Astrocyte (in vitro differentiated cells and primary cell): ENCODE measurements at regions not wholly inside any gene's neighbourhood (a gene's known extent, or its start where the extent isn't known, plus 50 kb on each side); places are given as distances from the start of the nearest gene placed in this dataset.

Experiments
- DNase-seq: peaks from one replicate; pipeline ENCODE4 v3.0.0-alpha.2; 2010; ENCODE audit warnings: low read depth
- FAIRE-seq: peaks from 2 replicates; lab custom pipeline; 2011; peaks lifted over from hg19 to GRCh38; lab: Jason Lieb, UNC
- H2AFZ ChIP-seq: 2 replicates; pipeline ENCODE4 v1.6.0; 2012; ENCODE audit warnings: low read depth, low read length, inconsistent platforms
- H3K27ac ChIP-seq: 2 replicates; pipeline ENCODE4 v1.5.1; 2011; ENCODE audit warnings: low read depth, low read length, inconsistent platforms
- H3K27me3 ChIP-seq: 2 replicates; pipeline ENCODE4 v1.6.0; 2011; ENCODE audit warnings: low read length, inconsistent platforms; ENCODE audit not compliant: insufficient read depth
- H3K36me3 ChIP-seq: 2 replicates; pipeline ENCODE4 v1.5.1; 2011; ENCODE audit warnings: low read length, inconsistent platforms; ENCODE audit not compliant: insufficient read depth
- H3K4me1 ChIP-seq: 2 replicates; pipeline ENCODE4 v1.5.1; 2011; ENCODE audit warnings: low read length, inconsistent platforms; ENCODE audit not compliant: insufficient read depth
- H3K4me2 ChIP-seq: 2 replicates; pipeline ENCODE4 v1.6.0; 2012; ENCODE audit warnings: low read length, inconsistent platforms
- H3K4me3 ChIP-seq: 2 replicates; pipeline ENCODE4 v1.5.1; 2011; ENCODE audit warnings: low read depth, mild to moderate bottlenecking, low read length, inconsistent platforms; ENCODE audit not compliant: insufficient read depth
- H3K79me2 ChIP-seq: 2 replicates; pipeline ENCODE4 v1.6.0; 2012; ENCODE audit warnings: mild to moderate bottlenecking, low read length, inconsistent platforms; ENCODE audit not compliant: insufficient read depth
- H3K9ac ChIP-seq: 2 replicates; pipeline ENCODE4 v1.6.0; 2012; ENCODE audit warnings: mild to moderate bottlenecking, low read length, inconsistent platforms
- H3K9me3 ChIP-seq: 2 replicates; pipeline ENCODE4 v1.5.1; 2012; ENCODE audit warnings: low read depth, mild to moderate bottlenecking, low read length, inconsistent platforms; ENCODE audit not compliant: insufficient read depth
- H4K20me1 ChIP-seq: 2 replicates; pipeline ENCODE4 v1.6.0; 2012; ENCODE audit warnings: low read length, inconsistent platforms; ENCODE audit not compliant: insufficient read depth
- H3K27ac Mint-ChIP-seq: one replicate; pipeline ENCODE4 v1.8.0; 2021; ENCODE audit warnings: mild to moderate bottlenecking, mixed read lengths; ENCODE audit not compliant: unreplicated experiment
- H3K27me3 Mint-ChIP-seq: one replicate; pipeline ENCODE4 v1.8.0; 2021; ENCODE audit warnings: low read depth, mixed read lengths; ENCODE audit not compliant: unreplicated experiment
- H3K36me3 Mint-ChIP-seq: one replicate; pipeline ENCODE4 v1.8.0; 2021; ENCODE audit warnings: low read depth, mixed read lengths; ENCODE audit not compliant: unreplicated experiment
- H3K4me1 Mint-ChIP-seq: one replicate; pipeline ENCODE4 v1.8.0; 2021; ENCODE audit warnings: low read depth, mixed read lengths; ENCODE audit not compliant: unreplicated experiment
- H3K4me3 Mint-ChIP-seq: one replicate; pipeline ENCODE4 v1.8.0; 2021; ENCODE audit warnings: mild to moderate bottlenecking, moderate library complexity, mixed read lengths; ENCODE audit not compliant: unreplicated experiment
- H3K9me3 Mint-ChIP-seq: one replicate; pipeline ENCODE4 v1.8.0; 2021; ENCODE audit warnings: mild to moderate bottlenecking, mixed read lengths; ENCODE audit not compliant: unreplicated experiment
- CTCF ChIP-seq: IDR thresholded peaks from 2 replicates; pipeline ENCODE4 v1.5.1; 2011; ENCODE audit warnings: low read depth, mild to moderate bottlenecking, inconsistent platforms, low read length, moderate library complexity; ENCODE audit not compliant: insufficient read depth
- EZH2 ChIP-seq: IDR thresholded peaks from 2 replicates; pipeline ENCODE4 v1.6.1; 2012; ENCODE audit warnings: mild to moderate bottlenecking, low read length, inconsistent platforms; ENCODE audit not compliant: insufficient read depth

- no peak overlapping the region for H3K9ac ChIP-seq
- H3K9me3 ChIP-seq: no peaks in the 10 kb centered on the region
- H3K4me2 ChIP-seq: no peak overlapping the region
- H2AFZ ChIP-seq: no peak overlapping the region
- H3K27ac ChIP-seq: no peak overlapping the region
- peaks cover 3% of the 10 kb centered on the region for H3K9me3 Mint-ChIP-seq
- no peaks in the 10 kb centered on the region for H3K36me3 Mint-ChIP-seq
- no peak overlapping the region for H3K4me3 Mint-ChIP-seq
- H3K27me3 Mint-ChIP-seq: peaks cover 20% of the 10 kb centered on the region
- H3K4me3 ChIP-seq: no peak overlapping the region
- DNase-seq (no peak), FAIRE-seq (no peak)
- H3K4me1 Mint-ChIP-seq: peaks cover 26% of the 10 kb centered on the region
- peaks cover 13% of the 10 kb centered on the region for H3K4me1 ChIP-seq
- H3K79me2 ChIP-seq: no peaks in the 10 kb centered on the region
- H3K36me3 ChIP-seq: no peaks in the 10 kb centered on the region
- H3K27ac Mint-ChIP-seq: no peak overlapping the region
- H4K20me1 ChIP-seq: no peaks in the 10 kb centered on the region
- no peaks in the 10 kb centered on the region for H3K27me3 ChIP-seq
- TF ChIP-seq CTCF (no peak), EZH2 (no peak)
These were observed 70.3 kb upstream of the SLC22A23 start for GRCh38 chr6:3526962-3527650.

GRCh38 chr6:3525915-3526314, 69.1 kb upstream of the SLC22A23 start:
- peaks cover 31% of the 10 kb centered on the region for H3K4me1 Mint-ChIP-seq
- DNase-seq: no peak

More at GRCh38 chr6:3525915-3526314, 69.1 kb upstream of the SLC22A23 start:
- Mint-ChIP-seq H3K9me3 (peaks cover 3% of the 10 kb centered on the region), H3K27me3 (peaks cover 14% of the 10 kb centered on the region), H3K27ac (no peak overlapping the region), H3K36me3 (no peaks in the 10 kb centered on the region), H3K4me3 (no peak overlapping the region)
- FAIRE-seq: no peak
- H3K9me3 ChIP-seq: no peaks in the 10 kb centered on the region
- no peaks in the 10 kb centered on the region for H3K79me2 ChIP-seq
- no peaks in the 10 kb centered on the region for H3K27me3 ChIP-seq
- H3K36me3 ChIP-seq: no peaks in the 10 kb centered on the region
- peaks cover 16% of the 10 kb centered on the region for H3K4me1 ChIP-seq
- no peaks in the 10 kb centered on the region for H4K20me1 ChIP-seq
- TF ChIP-seq EZH2: no peak
- no peak for TF ChIP-seq CTCF
- H3K4me2 ChIP-seq: no peak overlapping the region
- H3K27ac ChIP-seq: no peak overlapping the region
- H3K4me3 ChIP-seq: no peak overlapping the region
- H2AFZ ChIP-seq: no peak overlapping the region
- H3K9ac ChIP-seq: no peak overlapping the region
